Activated T-cell treated with anti-CD3 and anti-CD28 coated beads for 4 hours (primary cell): ENCODE measurements at regions not wholly inside any gene's neighbourhood (a gene's known extent, or its start where the extent isn't known, plus 50 kb on each side); places are given as distances from the start of the nearest gene placed in this dataset.
"Not testable (repeated sequence)": the region's sequence is repeated elsewhere in the genome, so short reads cannot be mapped to it uniquely, and the experiment has no call there.

ENCODE experiments used
- DNase-seq: peaks from one replicate; pipeline ENCODE4 v3.0.0-alpha.2; 2020

DNA sequence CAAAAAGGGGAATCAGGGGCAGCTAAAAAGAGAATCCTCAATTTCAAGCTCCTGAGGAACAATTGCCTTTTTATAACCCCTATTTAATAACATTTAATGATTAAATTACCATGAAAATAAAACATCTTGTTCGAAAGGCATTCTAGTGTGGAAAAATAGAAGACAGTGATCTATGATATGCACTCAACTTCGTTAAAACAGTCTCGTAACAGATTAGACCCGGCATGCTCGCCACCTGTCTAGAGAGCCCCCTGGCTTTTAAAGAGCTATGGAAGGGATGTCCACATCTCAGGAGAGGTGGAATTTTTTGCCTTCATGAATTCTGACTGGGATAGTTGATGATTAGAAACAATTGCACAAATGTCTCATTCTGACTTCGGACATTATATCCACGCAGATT lies 153.7 kb upstream of the MDFIC2 start:
- no peak for DNase-seq

DNA sequence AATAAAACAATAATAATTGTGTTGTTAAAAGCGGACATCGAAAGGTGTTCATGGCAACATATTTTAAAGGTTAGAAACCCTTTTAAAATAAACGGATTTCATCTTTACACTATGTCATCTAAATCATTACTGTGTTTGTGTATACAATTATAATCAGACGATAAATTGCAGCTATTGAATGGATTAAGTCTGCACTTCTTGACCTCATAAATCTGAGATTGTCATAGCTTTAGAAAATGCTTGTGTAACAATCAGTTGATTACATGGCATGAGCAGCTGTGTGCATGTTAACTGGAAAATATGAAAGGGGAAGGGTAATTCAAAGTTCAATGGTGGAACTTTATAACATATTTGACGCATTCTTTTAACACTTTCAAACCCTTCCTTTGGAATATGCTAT lies 152.4 kb upstream of the MDFIC2 start:
- DNase-seq: no peak

DNA sequence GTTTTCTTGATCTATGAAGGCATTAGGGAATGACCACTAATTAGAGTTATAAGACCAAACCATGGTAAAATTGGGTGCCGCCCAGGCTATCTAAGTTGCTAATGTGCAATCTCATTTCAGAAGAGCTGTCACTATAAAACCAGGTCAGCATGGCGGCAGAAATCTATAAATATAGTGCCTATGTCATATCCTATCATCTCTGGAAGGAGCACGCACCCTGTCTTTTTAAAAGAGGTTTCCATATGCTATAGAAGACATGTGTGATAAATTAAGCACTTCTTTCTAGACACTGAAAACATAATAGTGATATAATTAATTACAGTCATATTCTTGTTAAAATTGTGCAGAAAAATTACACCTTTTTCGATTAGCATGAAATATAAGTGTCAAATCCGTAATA lies 152.0 kb upstream of the MDFIC2 start:
- DNase-seq: no peak

DNA sequence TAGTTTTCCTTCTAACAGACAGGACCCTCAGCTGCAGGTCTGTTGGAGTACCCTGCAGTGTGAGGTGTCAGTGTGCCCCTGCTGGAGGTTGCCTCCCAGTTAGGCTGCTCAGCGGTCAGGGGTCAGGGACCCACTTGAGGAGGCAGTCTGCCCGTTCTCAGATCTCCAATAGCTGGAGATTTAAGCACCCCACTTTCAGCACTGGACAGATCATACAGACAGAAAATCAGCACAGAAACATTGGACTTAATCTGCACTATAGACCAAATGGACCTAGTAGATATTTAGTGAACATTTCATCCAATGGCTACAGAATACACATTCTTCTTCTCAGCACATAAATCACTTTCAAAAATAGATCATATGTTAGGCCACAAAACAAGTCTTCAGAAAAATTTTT lies 137.8 kb upstream of the MDFIC2 start:
- DNase-seq: not testable (repeated sequence)

DNA sequence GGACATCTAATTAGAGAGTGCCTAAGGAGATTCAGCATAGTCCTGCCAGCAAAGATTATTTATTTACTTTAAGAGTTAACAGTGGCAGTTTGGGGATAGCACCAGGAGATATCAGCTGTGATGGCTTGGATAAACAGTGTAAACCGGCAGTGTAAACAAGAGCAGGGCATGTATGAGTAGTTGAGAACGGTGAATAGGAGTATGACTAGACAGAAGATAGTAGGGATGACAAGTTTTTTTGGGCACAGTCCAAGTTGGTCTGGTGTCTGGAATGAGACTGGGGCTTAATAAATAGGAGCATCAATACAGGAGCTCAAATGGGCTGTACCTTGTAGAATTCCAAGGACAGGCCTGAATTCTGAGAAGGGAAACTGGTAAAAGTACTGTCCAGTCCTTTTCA lies 123.0 kb upstream of the MDFIC2 start:
- not testable (repeated sequence) for DNase-seq

DNA sequence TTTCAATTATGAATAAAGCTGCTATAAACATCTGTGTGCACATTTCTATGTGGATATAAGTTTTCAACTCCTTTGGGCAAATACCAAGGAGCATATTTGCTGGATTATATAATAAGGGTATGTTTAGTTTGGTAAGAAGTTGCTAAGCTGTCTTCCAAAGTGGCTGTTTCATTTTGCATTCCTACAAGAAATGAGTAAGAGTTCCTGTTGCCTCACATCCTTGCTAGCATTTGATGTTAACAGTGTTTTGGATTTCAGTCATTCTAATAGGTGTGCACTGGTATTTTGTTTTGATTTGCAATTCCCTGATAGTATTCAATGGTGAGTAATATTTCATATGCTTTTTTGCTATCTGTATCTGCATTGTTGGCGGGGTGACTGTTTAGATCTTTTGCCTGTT lies 120.7 kb upstream of the MDFIC2 start:
- no peak for DNase-seq

DNA sequence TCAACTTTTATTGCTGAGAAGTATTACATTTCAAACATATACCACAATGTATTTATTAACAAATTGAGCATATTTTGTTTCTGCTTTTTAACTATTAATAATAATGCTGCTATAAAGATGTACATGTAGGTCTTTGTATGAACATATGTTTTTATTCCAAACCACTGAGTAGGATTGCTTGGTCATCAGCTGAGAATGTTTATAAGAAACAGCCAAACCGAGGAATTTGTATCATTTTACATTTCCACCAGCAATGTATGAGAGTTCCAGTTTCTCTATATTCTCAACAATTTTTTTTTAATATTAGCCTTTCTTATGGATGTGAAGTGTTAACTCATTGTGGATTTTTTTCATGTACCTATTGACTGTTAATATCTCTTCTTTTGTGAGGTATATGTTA lies 119.5 kb upstream of the MDFIC2 start:
- DNase-seq: no peak

DNA sequence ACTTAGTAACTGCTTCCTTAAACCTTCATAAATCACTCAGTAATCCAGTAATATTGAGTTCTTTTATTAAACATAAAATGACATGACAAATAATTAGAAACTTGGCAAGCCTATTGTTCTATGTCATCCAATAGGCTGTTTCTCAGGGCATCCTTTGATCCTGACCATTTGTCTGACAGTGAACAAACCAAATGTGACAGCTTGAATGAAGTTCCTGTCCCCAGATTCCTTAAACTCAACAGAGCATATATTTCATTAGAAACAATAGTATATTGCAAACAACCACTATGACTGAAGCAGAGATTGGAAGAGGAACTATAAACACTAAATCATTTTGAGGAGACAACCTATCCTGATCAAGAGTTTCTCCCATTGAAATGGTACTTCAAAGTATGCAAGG lies 113.6 kb upstream of the MDFIC2 start:
- DNase-seq: no peak

DNA sequence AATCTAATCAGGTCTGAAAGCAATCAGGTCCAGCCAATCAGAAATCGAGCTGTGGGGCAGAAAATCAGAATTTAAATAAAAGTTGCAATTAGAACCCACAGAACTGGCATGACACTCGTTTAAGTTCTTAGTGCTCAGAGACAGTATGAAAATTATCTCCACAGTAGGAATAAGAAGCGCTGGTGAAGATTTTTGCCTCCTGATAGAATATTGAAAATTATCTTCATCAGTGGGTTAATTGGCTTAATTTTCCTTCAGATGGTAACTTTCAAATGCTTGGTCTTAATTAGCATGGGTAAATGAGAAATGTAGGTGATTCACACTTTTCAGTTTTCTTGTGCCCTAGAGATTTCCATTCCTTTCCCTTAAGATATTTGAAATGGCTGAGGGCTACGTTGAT lies 109.1 kb upstream of the MDFIC2 start:
- DNase-seq: no peak

DNA sequence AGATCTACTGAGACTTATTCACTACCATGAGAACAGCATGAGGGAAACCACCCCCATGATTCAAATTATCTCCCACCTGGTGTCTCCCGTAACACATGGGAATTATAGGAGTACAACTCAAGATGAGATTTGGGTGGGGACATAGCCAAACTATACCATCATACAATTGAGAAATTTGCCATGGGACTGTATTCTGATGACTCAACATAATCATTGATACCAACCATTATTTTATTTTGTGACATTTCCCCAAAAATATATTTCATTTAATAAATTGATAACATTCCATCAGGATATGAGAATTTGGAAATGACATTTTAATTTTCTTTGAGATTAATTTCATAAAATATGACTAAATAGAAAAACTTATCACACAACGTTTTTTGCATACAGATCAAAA lies 96.6 kb upstream of the MDFIC2 start:
- no peak for DNase-seq

DNA sequence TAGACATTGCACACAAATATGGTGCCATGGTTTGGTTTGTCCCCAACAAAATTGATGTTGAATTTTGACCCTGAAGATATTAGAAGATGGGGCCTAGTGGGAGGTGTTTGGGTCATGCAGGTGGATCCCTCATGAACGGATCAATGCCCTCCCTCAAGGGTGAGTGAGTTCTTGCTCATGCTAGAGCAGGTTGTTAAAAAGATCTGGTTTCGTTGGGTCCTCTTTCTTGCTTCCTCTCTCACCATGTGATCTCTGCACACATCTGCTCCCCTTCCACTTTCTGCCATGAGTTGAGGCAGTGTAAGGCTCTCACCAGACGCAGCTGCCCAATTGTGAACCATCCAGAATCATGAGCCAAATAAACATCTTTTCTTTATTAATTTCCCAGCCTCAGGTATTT lies 87.8 kb upstream of the MDFIC2 start:
- no peak for DNase-seq

DNA sequence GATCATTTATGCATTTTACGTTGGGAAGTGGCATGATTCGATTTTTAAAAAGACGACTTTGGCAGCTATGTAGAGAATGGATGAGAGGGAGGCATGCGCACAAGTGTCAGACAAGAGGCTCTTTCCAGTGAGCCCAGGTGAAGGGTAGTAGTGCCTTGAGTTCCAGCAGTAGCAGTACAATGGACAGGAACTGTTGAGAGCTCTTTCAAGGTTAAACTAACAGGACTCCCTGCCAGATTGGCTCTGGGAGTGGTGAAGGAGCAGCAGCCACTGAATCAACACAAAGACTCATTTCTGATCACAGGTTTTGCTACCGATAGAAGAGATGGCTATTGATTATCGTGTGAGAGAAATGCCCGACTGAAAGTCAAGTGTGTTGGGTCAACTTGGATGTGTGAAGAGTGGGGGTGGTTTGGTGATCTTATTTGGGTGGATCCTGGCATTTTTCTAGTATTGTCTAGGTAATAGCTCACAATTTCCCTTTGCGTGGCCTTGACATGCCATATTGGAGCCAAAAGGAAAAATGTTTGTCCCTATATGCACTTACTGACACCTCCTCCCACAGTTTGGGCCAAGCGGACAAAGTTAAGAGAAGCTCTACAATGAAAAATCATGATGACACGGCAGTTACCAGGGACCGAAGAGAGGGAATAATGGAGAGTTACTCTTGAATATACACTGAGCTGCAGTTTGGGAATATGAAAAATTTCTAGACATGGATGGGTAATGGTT lies 81.6 kb upstream of the MDFIC2 start:
- no peak for DNase-seq

DNA sequence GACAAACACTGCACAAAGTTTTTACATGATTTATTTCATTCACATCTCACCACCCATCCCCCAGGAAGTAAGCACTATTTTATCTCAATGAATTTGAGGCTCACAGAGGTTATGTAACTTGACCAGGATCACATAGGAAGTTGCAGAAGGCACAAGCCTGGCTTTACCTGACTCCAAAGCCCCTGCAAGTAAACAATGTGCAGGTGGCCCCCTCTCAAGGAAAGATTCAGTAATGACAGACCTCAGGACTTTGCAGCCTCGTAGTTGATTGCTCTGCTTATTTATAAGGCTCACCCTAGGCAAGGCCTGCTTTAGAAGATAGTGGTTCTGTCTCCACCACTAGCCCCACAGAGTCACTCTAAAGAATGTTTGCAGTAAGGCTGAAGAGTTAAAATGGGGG lies 79.8 kb upstream of the MDFIC2 start:
- no peak for DNase-seq

DNA sequence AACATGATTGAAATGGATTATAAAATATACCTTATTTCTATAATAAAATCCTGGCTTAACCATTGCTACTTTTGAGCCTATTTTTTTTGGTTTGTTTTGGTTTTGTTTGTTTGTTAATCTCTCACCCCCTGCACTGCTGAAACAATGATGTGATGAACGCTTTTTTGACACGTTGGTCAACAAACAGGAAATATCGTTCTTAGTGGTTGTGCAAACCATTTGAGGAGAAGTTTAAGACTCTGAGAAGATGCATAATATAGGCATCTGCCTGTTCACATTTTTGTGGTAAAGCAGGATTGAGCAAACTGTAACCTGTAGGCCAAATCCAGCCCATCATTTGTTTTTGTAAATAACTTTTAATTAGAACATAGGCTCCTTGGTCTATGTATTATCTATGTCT lies 75.5 kb upstream of the MDFIC2 start:
- DNase-seq: no peak

DNA sequence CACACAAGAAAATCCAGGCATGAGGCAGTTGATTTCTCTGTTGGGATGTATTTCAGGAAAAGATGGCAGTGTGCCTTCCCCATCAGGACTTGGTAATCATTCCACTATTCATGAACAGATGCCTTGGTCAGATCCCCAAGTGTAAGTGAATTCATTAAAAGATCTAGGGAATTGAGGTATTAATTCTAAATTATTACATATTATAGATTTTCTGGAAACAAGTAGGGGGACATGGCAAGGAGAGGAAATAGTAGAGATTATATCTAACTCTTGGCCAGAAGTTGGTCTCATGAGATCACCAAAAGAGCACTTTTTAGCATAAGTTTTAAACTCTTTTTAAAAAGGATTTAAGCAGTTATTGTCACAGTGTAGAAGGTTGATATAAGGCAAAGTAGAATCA lies 74.4 kb upstream of the MDFIC2 start:
- no peak for DNase-seq

DNA sequence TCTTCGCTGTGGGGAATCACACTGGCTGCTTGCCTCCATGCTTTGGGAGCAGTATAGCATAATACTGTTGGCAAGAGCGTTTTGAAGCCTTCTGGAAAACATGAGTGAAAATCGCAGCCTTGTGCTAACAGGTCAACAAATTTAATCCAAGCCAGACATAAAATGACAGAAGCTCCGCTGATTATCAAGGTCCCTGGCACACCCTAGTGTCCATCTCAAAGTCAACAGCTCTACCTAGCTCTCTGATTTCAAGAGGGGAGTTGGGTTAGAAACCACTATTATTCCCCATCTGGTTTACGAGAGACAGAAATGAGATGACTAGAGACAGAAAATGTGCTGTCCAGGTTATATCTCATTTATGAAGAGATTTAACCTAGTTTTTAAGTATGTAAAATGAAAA lies 73.6 kb upstream of the MDFIC2 start:
- DNase-seq: no peak

DNA sequence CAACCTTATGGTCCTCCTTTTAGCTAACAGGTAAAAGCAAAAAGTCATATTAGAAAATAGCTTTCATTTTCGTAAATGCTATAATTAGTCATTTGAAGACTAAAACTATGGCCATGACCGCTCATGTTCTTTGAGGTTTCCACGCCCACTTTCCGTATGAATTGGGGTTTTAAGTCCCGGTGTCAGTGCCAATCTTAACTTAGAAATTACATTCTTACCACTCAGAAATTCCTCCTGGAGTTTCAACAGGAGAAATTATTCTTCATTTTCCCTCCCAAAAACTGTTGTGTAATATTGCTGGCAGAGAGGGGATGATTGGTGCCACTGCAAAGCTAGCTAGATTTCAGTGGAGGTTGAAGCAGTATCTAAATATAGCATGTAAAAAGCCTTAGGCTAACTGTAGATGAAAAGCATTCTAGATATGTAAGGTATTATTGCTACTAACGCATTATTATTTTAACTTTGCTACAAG lies 71.0 kb upstream of the MDFIC2 start:
- no peak for DNase-seq

DNA sequence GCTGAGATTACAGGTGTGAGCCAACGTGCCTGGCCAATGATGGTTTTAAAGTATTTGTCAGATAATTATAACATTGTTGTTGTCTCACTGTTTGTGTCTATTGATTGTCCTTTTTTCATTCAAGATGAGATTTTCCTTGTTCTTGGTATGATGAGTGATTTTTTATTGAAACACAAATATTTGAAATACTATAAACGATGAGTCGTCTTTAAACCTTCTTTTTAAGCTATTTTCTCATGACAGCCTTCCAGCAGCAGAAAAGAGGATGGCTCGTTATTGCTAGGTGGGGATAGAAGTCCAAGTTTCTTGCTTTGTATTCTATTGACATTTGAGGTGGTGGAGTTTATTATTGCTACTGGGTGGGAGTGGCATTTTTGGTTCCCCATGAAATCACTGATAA lies 61.7 kb upstream of the MDFIC2 start:
- DNase-seq: no peak
